Hepatocyte (in vitro differentiated cells): ENCODE measurements at regions not wholly inside any gene's neighbourhood (a gene's known extent, or its start where the extent isn't known, plus 50 kb on each side); places are given as distances from the start of the nearest gene placed in this dataset.

Experiments
- DNase-seq: peaks from one replicate; pipeline ENCODE4 v3.0.0-alpha.2; 2016; ENCODE audit warnings: low spot score
- H2AFZ ChIP-seq: fragments of 200-600 bp; sonication (generic); 2 replicates; pipeline ENCODE4 v1.6.0; 2016; ENCODE audit warnings: antibody characterized with exemption, mild to moderate bottlenecking
- H3K27ac ChIP-seq: fragments of 200-600 bp; sonication (generic); 2 replicates; pipeline ENCODE4 v1.5.1; 2016; ENCODE audit warnings: mild to moderate bottlenecking
- H3K27me3 ChIP-seq: fragments of 200-600 bp; sonication (generic); 2 replicates; pipeline ENCODE4 v1.6.1; 2016
- H3K36me3 ChIP-seq: fragments of 200-600 bp; sonication (generic); replicated peaks from 2 replicates; pipeline ENCODE4 v1.5.1; 2016; ENCODE audit warnings: low read depth; ENCODE audit not compliant: insufficient read depth
- H3K4me1 ChIP-seq: fragments of 200-600 bp; sonication (generic); 2 replicates; pipeline ENCODE4 v1.5.1; 2016; ENCODE audit warnings: mild to moderate bottlenecking, moderate library complexity; ENCODE audit not compliant: insufficient read depth
- H3K4me2 ChIP-seq: fragments of 200-600 bp; sonication (generic); 2 replicates; pipeline ENCODE4 v1.6.0; 2016
- H3K4me3 ChIP-seq: fragments of 200-600 bp; sonication (generic); 2 replicates; pipeline ENCODE4 v1.5.1; 2016; ENCODE audit warnings: mild to moderate bottlenecking
- H3K79me2 ChIP-seq: fragments of 200-600 bp; sonication (generic); 2 replicates; pipeline ENCODE4 v1.6.0; 2017; ENCODE audit warnings: mild to moderate bottlenecking
- H3K9me2 ChIP-seq: fragments of 200-600 bp; sonication (generic); replicated peaks from 2 replicates; pipeline ENCODE4 v1.6.0; 2017; ENCODE audit warnings: mild to moderate bottlenecking; ENCODE audit not compliant: insufficient read depth
- H3K9me3 ChIP-seq: fragments of 200-600 bp; sonication (generic); 2 replicates; pipeline ENCODE4 v1.5.1; 2016; ENCODE audit warnings: low read depth, mild to moderate bottlenecking
- H4K20me1 ChIP-seq: fragments of 200-600 bp; sonication (generic); 2 replicates; pipeline ENCODE4 v1.6.0; 2016; ENCODE audit warnings: mild to moderate bottlenecking; ENCODE audit not compliant: insufficient read depth, poor library complexity, severe bottlenecking
- CTCF ChIP-seq: fragments of 200-600 bp; sonication (generic); IDR thresholded peaks from 2 replicates; pipeline ENCODE4 v1.5.1; 2016; ENCODE audit warnings: antibody characterized with exemption, mild to moderate bottlenecking; ENCODE audit not compliant: poor library complexity
- EZH2 ChIP-seq: fragments of 200-600 bp; sonication (generic); IDR thresholded peaks from 2 replicates; pipeline ENCODE4 v1.6.1; 2016; ENCODE audit warnings: antibody characterized with exemption, mild to moderate bottlenecking, borderline replicate concordance
- EZH2phosphoT487 ChIP-seq: fragments of 200-600 bp; sonication (generic); IDR thresholded peaks from one replicate; pipeline ENCODE4 v1.6.1; 2018; ENCODE audit warnings: antibody characterized with exemption, mild to moderate bottlenecking, low read depth, moderate library complexity; ENCODE audit not compliant: unreplicated experiment, severe bottlenecking
- WGBS: methylation state at CpG from one replicate; pipeline ENCODE4 v1.1.6; 2016; ENCODE audit warnings: low lambda C conversion rate; ENCODE audit errors: missing lambda C conversion rate; 5-methylcytosine and 5-hydroxymethylcytosine counted together

DNA sequence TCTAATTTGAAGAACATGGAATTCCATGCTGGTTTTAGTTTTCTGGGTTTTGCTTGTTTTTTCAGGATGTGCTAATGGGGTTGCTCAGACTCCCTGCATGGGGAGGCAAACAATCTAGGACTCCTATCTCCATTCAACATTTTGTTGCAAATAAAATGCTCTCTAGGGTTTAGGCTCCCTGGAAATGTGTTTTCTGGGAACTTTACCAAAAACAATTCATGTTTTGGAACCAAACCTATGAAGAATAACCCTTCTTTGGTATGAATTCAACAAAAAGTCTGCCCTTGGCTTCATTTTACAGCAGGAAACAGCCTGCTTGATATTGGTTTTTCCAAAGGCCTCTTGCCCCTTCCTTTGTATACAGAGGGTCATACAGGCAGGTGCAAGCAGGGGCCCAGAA lies 217.7 kb downstream of the FOXA2 start:
- Histone ChIP-seq H3K4me2 (no peak overlapping the region), H3K79me2 (no peaks in the 10 kb centered on the region), H3K4me1 (no peaks in the 10 kb centered on the region), H3K9me3 (no peaks in the 10 kb centered on the region), H3K9me2 (no peaks in the 10 kb centered on the region), H3K27me3 (peaks cover 19% of the 10 kb centered on the region), H3K36me3 (no peaks in the 10 kb centered on the region), H4K20me1 (no peaks in the 10 kb centered on the region), H3K27ac (no peak overlapping the region), H3K4me3 (no peak overlapping the region), H2AFZ (no peak overlapping the region)
- TF ChIP-seq EZH2phosphoT487: no peak
- no peak for TF ChIP-seq EZH2
- TF ChIP-seq CTCF: no peak
- no peak for DNase-seq

DNA sequence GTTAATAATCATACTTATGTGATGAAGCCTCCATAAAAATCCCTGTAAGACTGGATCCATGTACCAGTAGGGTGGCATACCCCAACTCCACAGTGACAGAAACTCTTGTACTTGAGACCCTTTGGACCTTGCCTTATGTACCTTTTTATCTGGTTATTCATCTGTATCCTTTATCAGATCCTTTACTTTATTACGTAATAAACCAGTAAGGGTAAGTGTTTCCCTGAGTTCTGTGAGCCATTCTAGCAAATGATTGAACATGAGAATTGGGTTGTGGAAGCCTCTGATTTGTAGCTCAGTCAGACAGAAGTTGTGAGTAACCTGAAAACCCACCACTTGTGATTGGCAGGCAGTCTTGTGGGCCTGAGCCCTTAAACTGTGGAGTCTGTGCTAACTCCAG lies 229.7 kb downstream of the FOXA2 start:
- no peaks in the 10 kb centered on the region for H3K9me3 ChIP-seq
- no peaks in the 10 kb centered on the region for H3K4me1 ChIP-seq
- H4K20me1 ChIP-seq: no peaks in the 10 kb centered on the region
- no peaks in the 10 kb centered on the region for H3K79me2 ChIP-seq
- TF ChIP-seq EZH2phosphoT487 (no peak), CTCF (no peak), EZH2 (no peak)
- H3K36me3 ChIP-seq: no peaks in the 10 kb centered on the region
- H2AFZ ChIP-seq: no peak overlapping the region
- H3K27me3 ChIP-seq: no peaks in the 10 kb centered on the region
- no peak overlapping the region for H3K4me2 ChIP-seq
- no peaks in the 10 kb centered on the region for H3K9me2 ChIP-seq
- H3K4me3 ChIP-seq: no peak overlapping the region
- 68% methylated on average over 1 of the region's 1 CpG for WGBS
- DNase-seq: no peak
- H3K27ac ChIP-seq: no peak overlapping the region

- WGBS: 91% methylated on average over 2 of the region's 2 CpGs
- TF ChIP-seq CTCF (no peak), EZH2 (no peak), EZH2phosphoT487 (no peak)
These were observed 230.8 kb downstream of the FOXA2 start for GRCh38 chr20:22353586-22353985.

GRCh38 chr20:22352019-22352418 lies 232.4 kb downstream of the FOXA2 start:
- Histone ChIP-seq H3K27ac (no peak overlapping the region), H3K36me3 (no peaks in the 10 kb centered on the region), H4K20me1 (no peaks in the 10 kb centered on the region), H3K4me1 (no peaks in the 10 kb centered on the region), H3K27me3 (no peaks in the 10 kb centered on the region), H3K9me2 (no peaks in the 10 kb centered on the region), H3K4me2 (no peak overlapping the region), H3K4me3 (no peak overlapping the region), H3K79me2 (no peaks in the 10 kb centered on the region), H3K9me3 (no peaks in the 10 kb centered on the region), H2AFZ (no peak overlapping the region)
- TF ChIP-seq EZH2phosphoT487: no peak
- no peak for TF ChIP-seq CTCF
- no peak for TF ChIP-seq EZH2
- DNase-seq: no peak
- 68% methylated on average over 3 of the region's 3 CpGs for WGBS

More at GRCh38 chr20:22353586-22353985, 230.8 kb downstream of the FOXA2 start:
- H3K79me2 ChIP-seq: no peaks in the 10 kb centered on the region
- H2AFZ ChIP-seq: no peak overlapping the region
- no peak overlapping the region for H3K27ac ChIP-seq
- no peaks in the 10 kb centered on the region for H3K27me3 ChIP-seq
- no peaks in the 10 kb centered on the region for H4K20me1 ChIP-seq
- no peaks in the 10 kb centered on the region for H3K9me2 ChIP-seq
- no peaks in the 10 kb centered on the region for H3K4me1 ChIP-seq
- no peaks in the 10 kb centered on the region for H3K36me3 ChIP-seq
- no peaks in the 10 kb centered on the region for H3K9me3 ChIP-seq
- no peak overlapping the region for H3K4me2 ChIP-seq
- H3K4me3 ChIP-seq: no peak overlapping the region
- DNase-seq: no peak
